GM18511 (cell line): ENCODE measurements at regions not wholly inside any gene's neighbourhood (a gene's known extent, or its start where the extent isn't known, plus 50 kb on each side); places are given as distances from the start of the nearest gene placed in this dataset.

Source experiments
- ATAC-seq: cut with Tn5 transposase; IDR thresholded peaks from one replicate; pipeline ENCODE4 v1.9.1; 2021; ENCODE audit warnings: mild to moderate bottlenecking, moderate library complexity; ENCODE audit not compliant: unreplicated experiment

GRCh38 chr6:170232186-170233002 lies 58.5 kb downstream of the DLL1 start:
- ATAC-seq: no peak

DNA sequence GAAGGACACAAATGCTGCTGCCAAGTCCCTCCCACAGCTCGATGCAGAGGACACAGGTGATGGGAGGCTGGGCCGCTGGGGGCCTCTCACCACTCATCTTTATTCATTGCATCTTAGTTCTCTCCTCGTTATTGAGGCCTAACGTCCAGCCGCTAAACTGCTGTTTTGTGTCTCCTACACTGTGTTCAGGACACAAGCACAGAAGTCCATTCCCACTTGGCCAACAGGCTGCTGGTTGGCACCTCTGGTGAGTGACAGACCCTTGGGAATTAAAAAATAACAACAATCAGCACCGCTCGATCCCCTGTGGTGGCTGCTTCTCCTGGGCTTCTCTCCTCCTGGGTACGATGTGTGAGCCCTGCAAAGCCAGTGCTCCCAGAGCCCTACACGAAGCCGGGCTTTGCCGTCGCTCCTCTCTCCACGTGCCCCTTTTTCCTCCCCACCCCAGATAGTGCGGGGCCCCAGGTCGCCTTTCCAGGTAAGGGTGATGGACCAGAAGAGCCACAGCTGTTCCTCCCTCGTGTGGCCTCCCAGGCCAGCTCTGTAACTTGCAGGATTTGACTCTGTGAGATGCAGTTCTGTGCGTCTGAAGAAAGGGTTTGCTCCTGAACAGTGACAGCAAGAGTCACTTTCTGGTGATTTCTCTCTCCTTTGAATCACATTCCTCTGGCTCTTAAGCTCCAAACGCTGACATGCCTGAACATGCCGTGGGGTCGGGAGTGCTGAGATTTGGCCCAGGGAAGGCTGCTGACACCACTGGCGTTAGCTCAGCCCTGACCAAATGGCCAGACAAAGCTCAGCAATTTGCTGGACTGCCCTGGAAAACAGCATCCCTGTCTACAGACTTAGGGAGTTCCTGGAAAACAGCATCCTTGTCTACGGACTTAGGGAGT lies 59.3 kb downstream of the DLL1 start:
- no peak for ATAC-seq

GRCh38 chr6:170230520-170231292 lies 60.2 kb downstream of the DLL1 start:
- no peak for ATAC-seq

DNA sequence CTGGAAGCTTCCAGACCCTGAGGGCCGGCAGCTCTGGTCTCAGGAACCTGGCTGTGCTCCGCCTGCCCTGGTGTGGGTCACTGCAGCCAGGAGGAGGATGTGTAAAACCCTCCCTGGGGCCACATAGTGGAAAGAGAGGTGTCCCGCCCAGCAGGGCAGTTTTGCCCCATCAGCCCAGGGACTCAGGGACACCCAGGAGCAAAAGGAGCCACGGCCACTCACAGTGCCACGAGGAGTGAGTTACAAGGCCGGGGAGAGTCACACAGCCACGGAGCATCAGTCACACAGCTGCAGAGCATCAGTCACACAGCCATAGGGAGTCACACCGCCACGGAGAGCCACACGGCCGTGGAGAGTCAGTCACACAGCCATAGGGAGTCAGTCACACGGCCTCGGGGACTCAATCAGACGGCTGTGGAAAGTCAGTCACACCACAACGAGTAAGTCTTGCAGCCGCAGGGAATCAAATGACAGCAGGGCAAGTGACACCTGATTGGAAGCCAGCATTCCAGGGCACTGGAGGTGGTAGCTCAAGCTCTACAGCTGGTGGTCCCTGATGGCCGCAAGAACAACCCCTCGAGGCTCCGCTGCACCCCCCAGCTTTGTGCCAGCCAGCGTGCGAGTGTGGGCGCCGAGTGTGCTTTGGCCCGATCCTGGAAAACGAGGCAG lies 60.9 kb downstream of the DLL1 start:
- ATAC-seq: no peak

GRCh38 chr6:170229396-170229795 lies 61.5 kb downstream of the DLL1 start:
- no peak for ATAC-seq

DNA sequence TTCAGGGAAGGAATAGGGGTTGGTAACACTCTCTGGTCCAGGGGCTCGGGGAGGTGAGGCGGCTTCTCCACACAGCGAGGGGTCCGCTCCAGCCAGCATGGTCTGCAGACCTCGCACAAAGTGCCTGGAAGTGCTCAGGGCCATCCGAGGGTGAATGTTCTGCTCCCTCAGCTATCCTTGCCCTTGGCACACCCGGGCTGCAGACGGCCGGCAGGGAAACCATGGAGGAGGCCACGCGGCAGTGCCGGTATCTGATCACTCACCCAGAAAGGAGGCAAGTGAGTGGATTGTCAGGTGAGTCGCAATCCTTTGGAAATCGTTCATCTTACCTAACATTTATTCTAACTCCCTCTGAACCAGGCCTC lies 62.0 kb downstream of the DLL1 start:
- ATAC-seq: no peak

- ATAC-seq: no peak
Measured at GRCh38 chr6:170227996-170228945, 62.6 kb downstream of the DLL1 start.

DNA sequence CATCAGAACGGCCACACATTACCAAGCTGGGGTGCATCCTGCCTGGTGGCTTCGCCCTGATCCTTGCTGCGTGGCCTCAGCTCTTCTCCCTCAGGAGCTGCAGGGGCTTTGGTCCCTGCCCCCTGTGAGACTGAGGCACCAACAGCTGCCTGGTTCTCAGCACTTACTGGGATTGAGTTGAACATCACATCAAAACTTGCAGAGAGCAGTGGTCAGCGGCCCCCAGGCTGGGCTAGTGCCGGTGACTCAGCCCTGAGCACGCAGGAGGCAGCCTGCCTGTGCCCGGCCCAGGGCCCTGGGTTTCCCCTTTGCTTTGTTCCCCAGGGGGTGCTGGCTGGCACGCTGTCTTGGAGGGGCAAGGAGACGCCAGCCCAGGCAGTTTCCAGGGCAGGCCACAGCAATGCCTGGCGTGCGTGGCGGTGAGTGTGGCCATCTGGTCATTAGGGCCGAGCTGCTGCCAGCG lies 63.3 kb downstream of the DLL1 start:
- no peak for ATAC-seq

- no peak for ATAC-seq
Measured at GRCh38 chr6:170226647-170227046, 64.2 kb downstream of the DLL1 start.

GRCh38 chr6:170225852-170226417 lies 64.9 kb downstream of the DLL1 start:
- no peak for ATAC-seq

DNA sequence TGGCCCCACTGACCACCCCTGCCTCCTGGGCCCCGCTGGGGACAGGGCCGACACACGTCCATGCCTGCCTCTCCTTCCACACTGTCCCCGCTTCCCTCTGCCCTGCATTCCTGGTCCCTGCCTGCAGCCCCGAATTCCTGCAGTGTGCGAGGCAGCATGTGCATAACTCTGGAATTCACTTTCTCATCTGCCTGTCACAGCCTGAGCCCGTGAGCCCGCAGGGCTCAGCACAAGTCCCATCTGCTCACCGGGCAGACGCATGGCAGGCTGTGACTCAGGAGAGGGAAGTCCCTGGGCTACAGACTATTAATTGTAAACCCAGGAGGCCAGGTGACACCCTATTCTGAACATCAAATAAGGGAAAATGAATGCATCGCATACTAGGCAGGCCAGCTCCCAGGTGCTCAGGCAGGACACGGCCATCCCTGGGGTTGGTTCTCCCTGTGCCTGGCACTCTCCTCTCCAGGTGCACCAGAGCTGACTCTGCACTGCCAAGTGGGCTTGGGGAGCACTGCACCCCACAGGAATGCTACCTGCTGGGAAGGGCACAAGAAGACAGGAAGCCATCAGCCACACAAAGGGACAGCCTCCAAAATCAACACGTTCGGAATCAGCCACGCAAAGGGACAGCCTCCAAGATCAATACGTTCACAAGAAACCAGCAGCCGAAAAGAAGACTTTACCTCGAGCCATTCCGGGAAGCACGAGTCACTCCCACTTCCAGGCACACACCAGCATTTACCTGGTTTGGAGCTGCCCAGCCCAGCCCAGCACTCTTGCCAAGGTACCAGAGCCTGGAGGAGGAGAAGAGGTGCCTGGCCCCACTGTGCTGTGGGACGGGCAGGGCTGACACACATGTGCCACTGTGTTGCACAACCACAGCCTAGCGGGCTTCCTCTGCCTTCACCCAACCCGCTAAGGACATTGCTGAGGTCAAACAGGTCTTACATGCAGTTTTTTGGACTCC lies 65.9 kb downstream of the DLL1 start:
- ATAC-seq: no peak

GRCh38 chr6:170223718-170224693 lies 66.9 kb downstream of the DLL1 start:
- no peak for ATAC-seq

- ATAC-seq: no peak
Measured at GRCh38 chr6:170222498-170223471, 68.1 kb downstream of the DLL1 start.

DNA sequence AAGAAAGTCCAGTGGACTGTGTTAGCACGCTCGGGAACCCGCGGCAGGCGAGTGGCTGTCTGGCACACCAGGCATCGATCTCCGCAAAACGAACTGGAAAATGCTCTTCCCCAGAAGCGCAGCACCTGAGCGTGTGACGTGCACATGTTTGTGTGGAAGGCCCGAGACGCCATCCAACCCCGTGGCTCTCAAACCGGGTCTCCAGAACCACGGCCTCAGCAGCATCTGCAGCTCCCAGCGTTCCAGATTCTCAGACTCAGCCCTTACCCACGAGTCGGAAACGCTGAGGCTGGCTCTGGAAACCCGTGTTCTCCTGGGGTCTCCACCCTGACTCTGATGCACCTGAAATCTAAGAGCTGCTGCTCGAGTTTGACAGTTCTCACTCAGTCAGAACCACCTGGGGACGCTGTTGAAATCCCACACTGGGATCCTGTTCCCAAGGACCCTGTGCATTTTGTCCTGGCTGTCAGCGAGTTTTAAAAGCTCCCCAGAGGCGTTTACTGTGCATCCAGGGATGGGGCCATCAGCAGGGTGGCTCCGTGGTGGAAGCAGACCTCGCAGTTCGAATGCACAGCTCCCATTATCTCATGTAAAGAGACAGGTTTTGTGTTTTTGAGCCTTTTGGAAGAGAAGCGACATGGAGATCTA lies 69.0 kb downstream of the DLL1 start:
- no peak for ATAC-seq

GRCh38 chr6:170221052-170221752 lies 69.7 kb downstream of the DLL1 start:
- no peak for ATAC-seq
